Medulla oblongata (tissue), 1 donor: ENCODE measurements at regions not wholly inside any gene's neighbourhood (a gene's known extent, or its start where the extent isn't known, plus 50 kb on each side); places are given as distances from the start of the nearest gene placed in this dataset.
A peak's percentile ranks its signal among the peaks of the same experiment; 100 is the strongest.

Experiments
- DNase-seq: peaks from one replicate; pipeline ENCODE4 v3.0.0-alpha.2; 2015; ENCODE audit errors: extremely low spot score

DNA sequence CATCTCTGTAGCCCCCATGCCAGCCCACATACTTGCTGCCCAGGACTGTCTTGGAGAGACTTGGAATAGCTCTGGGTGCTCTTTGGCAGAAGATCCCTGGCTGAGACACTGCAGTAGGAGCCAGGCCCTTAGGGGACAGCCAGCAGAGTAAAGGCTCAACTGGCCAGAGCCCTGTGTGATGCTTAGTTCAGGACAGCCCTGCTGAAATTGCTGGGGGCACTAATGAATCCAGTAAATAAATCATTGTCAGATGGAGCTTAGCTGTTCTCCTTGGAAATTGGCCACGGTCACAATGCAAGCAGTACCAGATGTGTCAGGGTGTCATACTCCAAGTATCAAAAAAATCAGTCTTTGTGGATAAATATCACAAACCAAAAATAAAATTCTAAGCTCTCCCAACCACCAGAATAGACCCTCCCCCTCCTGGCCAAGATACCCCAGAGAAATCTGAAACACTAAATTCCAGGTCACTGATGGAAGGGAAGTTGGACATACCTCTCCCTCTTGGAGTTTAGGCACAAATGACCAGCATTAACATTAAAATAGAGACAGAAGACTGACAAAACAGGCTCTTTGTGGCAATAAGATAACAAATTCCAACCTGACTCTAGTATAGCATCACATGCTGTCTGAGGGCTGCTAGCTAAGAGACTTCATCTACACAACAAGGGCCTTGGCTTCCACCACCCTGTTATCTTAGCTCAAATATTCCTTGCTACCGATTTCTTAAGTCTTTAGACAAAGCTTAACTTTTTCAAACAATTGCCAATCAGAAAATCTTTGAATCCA is 83.2 kb upstream of the DNAH14 start:
- no peak for DNase-seq

GRCh38 chr1:224850446-224850845 is 79.0 kb upstream of the DNAH14 start:
- no peak for DNase-seq

GRCh38 chr1:224851210-224851847 is 78.1 kb upstream of the DNAH14 start:
- DNase-seq: peak; percentile 79

DNA sequence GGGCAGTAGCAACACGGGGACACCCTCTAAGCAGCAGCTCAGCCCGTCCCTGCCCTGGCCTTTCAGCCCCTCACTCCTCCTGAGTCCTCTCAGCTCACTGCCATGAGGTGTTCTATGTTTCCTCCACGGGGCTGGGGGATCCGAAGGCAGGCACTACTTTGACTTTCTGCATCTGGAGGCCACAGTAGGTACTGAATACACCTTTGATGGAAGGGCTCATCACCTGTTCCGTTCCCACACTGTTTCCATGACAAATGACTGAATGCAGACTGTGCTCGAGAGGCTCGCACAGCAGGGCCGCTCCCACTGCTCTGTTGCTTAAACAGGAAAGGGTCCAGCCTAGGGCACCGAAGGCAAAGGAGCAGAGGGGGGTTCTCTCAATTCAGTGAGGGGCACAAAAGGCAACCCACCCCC is 77.6 kb upstream of the DNAH14 start:
- DNase-seq: no peak

DNA sequence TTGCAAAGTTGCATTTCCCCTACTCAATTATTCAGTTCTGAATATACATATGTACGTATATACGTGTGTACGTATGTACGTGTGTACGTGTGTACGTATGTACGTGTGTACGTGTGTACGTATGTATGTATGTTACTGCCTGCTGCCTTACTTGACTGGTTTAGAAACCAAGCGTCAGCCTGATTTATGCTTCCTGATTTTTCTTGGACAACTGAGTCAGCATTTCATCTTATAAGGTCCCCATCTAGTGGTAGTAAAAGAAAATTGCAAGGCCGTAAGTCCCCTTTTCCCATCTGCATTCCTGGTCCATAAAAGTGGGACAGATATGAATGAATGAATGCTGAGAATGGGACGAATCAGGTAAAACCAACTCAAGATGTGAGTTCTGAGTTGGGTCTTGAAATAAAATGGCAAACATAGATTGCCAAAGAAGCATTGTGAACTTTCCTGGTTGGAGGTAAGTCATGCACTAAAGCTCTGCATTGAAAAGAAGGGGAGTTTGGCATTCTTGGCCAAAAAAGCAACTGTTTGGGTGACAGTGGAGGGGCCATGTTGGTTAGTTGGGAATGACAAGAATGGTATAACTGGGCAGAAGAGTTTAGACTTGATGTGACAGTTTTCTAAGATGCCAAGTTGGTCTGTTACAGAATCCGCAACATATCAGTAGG is 76.4 kb upstream of the DNAH14 start:
- DNase-seq: peak; percentile 78

- DNase-seq: no peak
Observed at GRCh38 chr1:224856973-224857372, 72.5 kb upstream of the DNAH14 start.

- no peak for DNase-seq
Observed at GRCh38 chr1:224859651-224860050, 69.8 kb upstream of the DNAH14 start.

DNA sequence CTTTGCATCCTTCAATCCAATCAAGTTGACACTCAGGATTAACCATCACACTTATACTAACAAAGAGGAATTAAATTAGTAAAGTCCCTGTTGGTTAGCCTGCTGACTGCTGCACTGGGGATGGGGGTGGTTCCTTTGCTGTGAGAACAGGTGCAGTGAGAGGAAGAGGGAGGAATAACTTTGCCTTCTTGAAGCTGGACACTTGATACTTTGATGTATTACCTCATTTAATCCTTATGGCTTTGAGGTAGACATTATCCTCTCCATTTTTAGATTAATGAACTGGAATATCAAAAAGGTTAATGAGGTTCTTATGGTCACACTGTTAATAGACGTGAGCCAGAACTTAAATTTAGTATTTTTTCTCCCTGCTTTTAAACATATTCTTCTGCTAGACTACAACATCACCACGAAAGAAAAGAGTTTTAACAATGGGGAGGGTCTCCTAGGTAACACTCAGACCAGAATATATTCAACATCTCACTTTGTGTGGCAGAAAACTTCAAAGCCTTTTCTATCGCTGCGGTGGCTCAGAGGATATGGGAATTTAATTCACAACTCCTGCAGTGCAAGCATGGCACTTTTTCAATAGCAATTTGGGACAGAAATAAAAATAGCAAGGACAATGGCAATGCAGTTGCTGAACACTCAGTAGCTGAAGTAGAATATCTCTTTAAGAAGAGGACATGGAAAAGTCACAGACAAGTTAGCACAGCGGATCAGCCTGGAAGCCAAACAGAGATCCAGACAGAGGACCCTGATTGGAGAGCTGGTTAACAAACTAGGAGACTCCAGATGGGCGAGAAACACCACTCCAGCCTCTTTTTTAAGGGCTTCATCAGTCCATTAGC is 68.8 kb upstream of the DNAH14 start:
- no peak for DNase-seq

DNA sequence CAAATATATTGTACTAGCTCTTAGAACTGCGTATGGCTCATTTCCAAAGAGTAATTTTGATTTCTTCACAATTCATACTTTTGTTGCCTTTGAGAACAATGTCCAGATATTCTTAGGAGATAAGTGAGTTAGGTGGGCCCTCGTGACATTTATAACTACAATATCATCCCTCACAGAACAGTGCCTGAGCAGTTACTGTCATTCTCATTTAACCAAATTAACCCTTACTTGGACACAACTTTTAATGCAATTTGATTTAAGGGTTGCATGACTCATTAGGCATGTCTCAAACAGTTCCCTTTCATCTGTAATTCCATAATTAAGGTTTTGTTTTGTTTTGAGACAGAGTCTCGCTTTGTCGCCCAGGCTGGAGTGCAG is 68.1 kb upstream of the DNAH14 start:
- no peak for DNase-seq

DNA sequence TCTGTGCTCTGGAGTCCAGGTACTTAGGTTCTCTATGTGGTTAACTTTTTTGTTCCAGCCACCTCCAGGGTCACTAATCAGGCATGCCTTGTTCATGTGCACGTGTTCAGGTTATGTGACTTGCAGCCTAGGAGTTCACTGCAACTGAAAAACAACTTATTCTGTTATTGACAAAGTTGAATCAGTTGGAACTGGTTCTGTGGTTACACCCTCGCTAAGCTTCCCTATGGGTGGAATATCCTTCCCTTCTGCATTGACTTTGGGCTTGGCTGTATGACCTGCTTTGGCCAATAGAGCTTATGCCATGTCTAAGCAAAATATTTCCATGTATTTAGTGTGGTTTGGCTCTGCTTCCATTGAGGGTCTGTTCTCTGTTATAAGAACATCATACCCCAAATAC is 66.0 kb upstream of the DNAH14 start:
- DNase-seq: no peak

GRCh38 chr1:224864006-224864405 is 65.5 kb upstream of the DNAH14 start:
- DNase-seq: no peak

- no peak for DNase-seq
Observed at GRCh38 chr1:224865510-224865909, 64.0 kb upstream of the DNAH14 start.

DNA sequence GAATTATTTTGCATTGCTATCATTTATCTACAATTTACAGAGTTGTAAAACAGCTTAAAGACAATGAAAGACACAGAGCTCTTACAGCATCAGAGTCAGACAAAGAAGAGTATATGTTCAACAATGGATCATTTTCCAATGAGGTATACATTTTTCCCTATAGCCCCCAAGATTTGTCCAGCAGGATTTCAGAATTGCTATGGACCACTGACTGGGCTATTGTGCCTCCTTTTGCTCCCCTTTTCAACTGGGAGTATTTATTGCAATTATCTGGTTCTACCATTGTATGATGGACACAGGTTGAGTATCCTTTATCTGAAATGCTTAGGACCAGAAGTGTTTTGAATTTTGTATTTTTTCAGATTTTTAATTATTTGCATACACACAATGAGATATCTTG is 62.5 kb upstream of the DNAH14 start:
- no peak for DNase-seq

DNA sequence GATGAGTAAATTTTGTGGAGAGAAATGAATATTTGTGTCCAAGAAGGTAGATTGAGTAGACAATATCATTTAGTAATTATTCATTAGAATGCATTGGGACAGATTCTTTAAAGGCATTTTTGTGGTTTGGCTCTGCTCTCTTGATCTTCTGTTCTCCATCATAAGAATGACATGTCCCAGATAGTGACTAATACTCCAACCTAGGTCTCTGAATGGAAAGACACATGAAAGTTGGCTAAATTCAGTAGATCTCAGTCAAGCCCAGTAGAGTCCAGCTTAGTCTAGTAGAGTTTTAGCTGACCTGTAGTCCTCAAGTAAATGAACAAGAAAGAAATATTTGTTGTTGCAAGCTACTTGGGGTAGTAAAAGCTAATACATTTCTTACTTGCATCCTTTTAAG is 61.8 kb upstream of the DNAH14 start:
- DNase-seq: no peak

GRCh38 chr1:224872832-224873433 is 56.5 kb upstream of the DNAH14 start:
- DNase-seq: no peak

- DNase-seq: no peak
Observed at GRCh38 chr1:224873434-224874369, 55.8 kb upstream of the DNAH14 start.

GRCh38 chr1:224874775-224875174 is 54.7 kb upstream of the DNAH14 start:
- no peak for DNase-seq

GRCh38 chr1:224879162-224879803 is 50.2 kb upstream of the DNAH14 start:
- peak; percentile 57 for DNase-seq
